ENCODE measurements at regions not wholly inside any gene's neighbourhood (a gene's known extent, or its start where the extent isn't known, plus 50 kb on each side); places are given as distances from the start of the nearest gene placed in this dataset.

GRCh38 chr12:72766517-72766916 lies 494.3 kb downstream of the TRHDE start:
- H4K8ac ChIP-seq (ENCODE audit: extremely low read depth, insufficient read depth, low read length): no peak overlapping the region
- H4K91ac ChIP-seq (replicated peaks; ENCODE audit: insufficient read length, low read length): no peak overlapping the region
- no peak for TF ChIP-seq EZH2 (IDR thresholded peaks at IDR 0.05; ENCODE audit: low read depth, low read length, severe bottlenecking)
- TF ChIP-seq CTBP2 (IDR thresholded peaks at IDR 0.05; ENCODE audit: borderline replicate concordance, insufficient read depth, insufficient read length, low read length): no peak
- H3K9ac ChIP-seq (replicated peaks in 1 of 4; ENCODE audit: extremely low read depth in 1 of 4, low read depth in 3 of 4, low read length in 3 of 4): no peak overlapping the region
- H2BK5ac ChIP-seq (ENCODE audit: low read depth, low read length): no peak overlapping the region
- no peaks in the 10 kb centered on the region for H3K23me2 ChIP-seq (ENCODE audit: low read depth, low read length)
- no peak for FAIRE-seq
- no peak overlapping the region for H3K14ac ChIP-seq (ENCODE audit: insufficient read length)
- H3K9me3 ChIP-seq (ENCODE audit: insufficient read depth in 2 of 2, low read depth in 1 of 2, low read length in 1 of 2): no peaks in the 10 kb centered on the region
- no peak overlapping the region for H3K27ac ChIP-seq (ENCODE audit: low read depth, low read length)
- CTCF ChIA-PET (ENCODE audit: partially characterized antibody): no interaction called here
- H3K4me3 ChIP-seq (ENCODE audit: extremely low read depth in 1 of 4, insufficient read depth in 2 of 4, low read depth in 3 of 4, low read length in 4 of 4): no peak overlapping the region
- no peak overlapping the region for H3K4ac ChIP-seq (replicated peaks; ENCODE audit: insufficient read length, low read depth, low read length)
- no peak overlapping the region for H2AK5ac ChIP-seq (ENCODE audit: low read depth, low read length)
- H4K5ac ChIP-seq (ENCODE audit: insufficient read length, low read depth, low read length): no peak overlapping the region
- H3K36me3 ChIP-seq (ENCODE audit: control insufficient read depth in 2 of 4, insufficient read depth in 4 of 4, low read length in 3 of 4): no peaks in the 10 kb centered on the region
- H3K27me3 ChIP-seq (replicated peaks in 1 of 4; ENCODE audit: control insufficient read depth in 3 of 4, extremely low read depth in 1 of 4, insufficient read depth in 3 of 4, low read length in 3 of 4): no peaks in the 10 kb centered on the region
- no peaks in the 10 kb centered on the region for H3K79me2 ChIP-seq (ENCODE audit: control insufficient read depth in 1 of 2, insufficient read depth in 2 of 2, low read length in 2 of 2)
- H3K79me1 ChIP-seq (ENCODE audit: low read depth, low read length): no peaks in the 10 kb centered on the region
- POLR2A ChIA-PET (ENCODE audit: partially characterized antibody): no interaction called here
- WGBS, 2 experiments (ENCODE audit: extremely low coverage in 1 of 2, insufficient coverage in 1 of 2, insufficient read length in 1 of 2, insufficient replicate concordance in 2 of 2, low coverage in 1 of 2, low lambda C conversion rate in 2 of 2, missing lambda C conversion rate in 1 of 2): 82% methylated on average over 2 of the region's 2 CpGs; no CpG with 5 or more reads in 1 of the 2 experiments
- H2BK120ac ChIP-seq (replicated peaks; ENCODE audit: low read depth, low read length): no peak overlapping the region
- no peak overlapping the region for H2BK15ac ChIP-seq (ENCODE audit: low read length)
- H3K4me1 ChIP-seq (replicated peaks in 1 of 4; ENCODE audit: control insufficient read depth in 3 of 4, insufficient read depth in 4 of 4, low read length in 3 of 4): no peaks in the 10 kb centered on the region
- no peak for DNase-seq (ENCODE audit: low read depth in 1 of 2, low spot score in 2 of 2)
- H3K56ac ChIP-seq (replicated peaks; ENCODE audit: insufficient read length, low read depth, low read length): no peak overlapping the region
- H2BK20ac ChIP-seq (ENCODE audit: low read length): no peak overlapping the region
- H2BK12ac ChIP-seq (ENCODE audit: low read depth, low read length): no peak overlapping the region
- H4K20me1 ChIP-seq (replicated peaks in 1 of 2; ENCODE audit: control insufficient read depth in 1 of 2, insufficient read depth in 2 of 2, low read length in 2 of 2): no peaks in the 10 kb centered on the region
- H3K23ac ChIP-seq (ENCODE audit: insufficient read length): no peak overlapping the region
- no peak overlapping the region for H3K18ac ChIP-seq (ENCODE audit: extremely low read depth, low read length)
- H3K4me2 ChIP-seq (ENCODE audit: insufficient read depth in 1 of 2, low read depth in 2 of 2, low read length in 2 of 2): no peak overlapping the region
- H2AFZ ChIP-seq (ENCODE audit: low read length): no peak overlapping the region

Measured in H1 (cell line).